RWPE2 (cell line): ENCODE measurements at regions not wholly inside any gene's neighbourhood (a gene's known extent, or its start where the extent isn't known, plus 50 kb on each side); places are given as distances from the start of the nearest gene placed in this dataset.

ENCODE experiments used
- ATAC-seq: fragments of 200-7000 bp; cut with Tn5 transposase; 3 replicates; pipeline ENCODE4 v1.9.1; 2021; ENCODE audit warnings: low read depth
- DNase-seq: peaks from one replicate; pipeline ENCODE4 v3.0.0-alpha.2; 2020; ENCODE audit warnings: low spot score
- H3K27ac ChIP-seq: fragments of 450-650 bp; 2 replicates; pipeline ENCODE4 v1.5.1; 2017; ENCODE audit warnings: mild to moderate bottlenecking; ENCODE audit not compliant: poor library complexity, severe bottlenecking
- H3K27me3 ChIP-seq: fragments of 250-450 bp; sonication (Bioruptor Pico); 2 replicates; pipeline ENCODE4 v1.5.1; 2021; ENCODE audit warnings: mild to moderate bottlenecking, moderate library complexity; ENCODE audit not compliant: insufficient read depth, poor library complexity, severe bottlenecking
- H3K36me3 ChIP-seq: fragments of 250-450 bp; sonication (Bioruptor Pico); 2 replicates; pipeline ENCODE4 v1.5.1; 2020; ENCODE audit warnings: low read depth, mild to moderate bottlenecking, moderate library complexity
- H3K4me1 ChIP-seq: fragments of 250-450 bp; sonication (Bioruptor Pico); 2 replicates; pipeline ENCODE4 v1.5.1; 2021; ENCODE audit warnings: mild to moderate bottlenecking, moderate library complexity; ENCODE audit not compliant: insufficient read depth, poor library complexity, severe bottlenecking
- H3K4me3 ChIP-seq: fragments of 250-450 bp; sonication (Bioruptor Pico); 2 replicates; pipeline ENCODE4 v1.5.1; 2021; ENCODE audit warnings: mild to moderate bottlenecking, moderate library complexity; ENCODE audit not compliant: severe bottlenecking
- H3K9me3 ChIP-seq: fragments of 250-450 bp; sonication (Bioruptor Pico); 2 replicates; pipeline ENCODE4 v1.5.1; 2021; ENCODE audit warnings: mild to moderate bottlenecking, moderate library complexity; ENCODE audit not compliant: severe bottlenecking
- CTCF ChIP-seq: fragments of 450-650 bp; IDR thresholded peaks from one replicate; pipeline ENCODE4 v1.5.1; 2017; ENCODE audit warnings: mild to moderate bottlenecking, moderate library complexity; ENCODE audit not compliant: poor library complexity, severe bottlenecking

GRCh38 chr3:76969996-76970615 lies 69.8 kb upstream of the ROBO2 start:
- H3K27ac ChIP-seq: no peak overlapping the region
- no peak for ATAC-seq
- H3K4me3 ChIP-seq: no peak overlapping the region
- no peaks in the 10 kb centered on the region for H3K9me3 ChIP-seq
- no peaks in the 10 kb centered on the region for H3K27me3 ChIP-seq
- H3K36me3 ChIP-seq: no peaks in the 10 kb centered on the region
- TF ChIP-seq CTCF: no peak
- H3K4me1 ChIP-seq: no peaks in the 10 kb centered on the region
- DNase-seq: no peak

DNA sequence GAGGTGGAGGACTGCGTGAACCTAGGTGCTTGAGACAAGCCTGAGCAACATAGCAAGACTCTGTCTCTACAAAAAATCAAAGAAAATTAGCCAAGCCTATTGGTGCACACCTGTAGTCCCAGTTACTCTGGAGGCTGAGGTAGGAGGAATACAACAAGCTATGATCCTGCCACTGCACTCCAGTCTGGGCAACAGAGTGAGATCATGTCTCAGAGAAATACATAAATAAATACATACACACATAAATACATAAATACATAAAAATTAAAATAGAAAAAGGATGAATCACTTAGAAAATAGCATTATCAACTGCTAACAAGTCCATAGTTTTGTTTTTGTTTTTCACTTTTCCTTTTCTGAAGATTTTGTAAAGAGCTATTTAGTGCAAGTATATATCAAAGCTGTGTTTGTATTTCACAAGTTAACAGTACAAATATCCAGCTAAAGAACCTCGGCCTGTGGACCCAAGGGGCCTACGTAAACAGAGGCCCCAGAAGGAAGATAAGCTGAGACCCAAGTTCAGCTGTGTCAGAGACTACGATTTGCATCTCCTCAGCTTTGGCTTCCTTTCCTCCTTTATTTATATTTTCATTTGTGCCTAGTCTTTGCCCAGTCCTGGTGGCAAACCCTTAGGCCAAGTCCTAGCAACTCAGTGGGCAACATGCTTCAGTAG lies 67.1 kb upstream of the ROBO2 start:
- no peaks in the 10 kb centered on the region for H3K36me3 ChIP-seq
- no peak for ATAC-seq
- H3K4me3 ChIP-seq: no peak overlapping the region
- no peak overlapping the region for H3K27ac ChIP-seq
- no peaks in the 10 kb centered on the region for H3K9me3 ChIP-seq
- TF ChIP-seq CTCF: no peak
- no peaks in the 10 kb centered on the region for H3K27me3 ChIP-seq
- no peaks in the 10 kb centered on the region for H3K4me1 ChIP-seq
- DNase-seq: no peak

GRCh38 chr3:76976996-76977395 lies 62.9 kb upstream of the ROBO2 start:
- Histone ChIP-seq H3K4me3 (no peak overlapping the region), H3K9me3 (no peaks in the 10 kb centered on the region), H3K36me3 (no peaks in the 10 kb centered on the region), H3K27me3 (no peaks in the 10 kb centered on the region), H3K4me1 (no peaks in the 10 kb centered on the region), H3K27ac (no peak overlapping the region)
- no peak for ATAC-seq
- no peak for TF ChIP-seq CTCF
- DNase-seq: no peak

DNA sequence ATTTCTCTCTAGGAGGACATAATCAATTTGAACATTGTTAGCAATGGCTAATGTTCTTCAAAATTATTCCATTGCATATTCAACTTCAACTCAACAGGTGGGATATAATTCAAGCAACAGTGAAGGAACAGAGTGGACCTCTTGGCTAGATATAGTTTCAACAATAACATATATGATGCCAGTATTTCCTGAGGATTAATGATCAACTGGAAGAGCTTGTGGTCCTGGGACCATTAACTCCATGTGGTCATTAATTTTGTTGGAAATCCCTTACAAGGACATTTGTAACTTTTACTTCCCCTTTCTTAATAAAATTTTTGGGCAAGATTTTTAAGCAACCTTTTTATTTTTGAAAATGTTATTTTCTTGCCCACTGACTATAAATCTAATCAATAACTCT lies 54.3 kb upstream of the ROBO2 start:
- no peak for TF ChIP-seq CTCF
- Histone ChIP-seq H3K27me3 (no peaks in the 10 kb centered on the region), H3K27ac (no peak overlapping the region), H3K4me3 (no peak overlapping the region), H3K9me3 (no peaks in the 10 kb centered on the region), H3K36me3 (no peaks in the 10 kb centered on the region), H3K4me1 (no peaks in the 10 kb centered on the region)
- no peak for ATAC-seq
- DNase-seq: no peak

DNA sequence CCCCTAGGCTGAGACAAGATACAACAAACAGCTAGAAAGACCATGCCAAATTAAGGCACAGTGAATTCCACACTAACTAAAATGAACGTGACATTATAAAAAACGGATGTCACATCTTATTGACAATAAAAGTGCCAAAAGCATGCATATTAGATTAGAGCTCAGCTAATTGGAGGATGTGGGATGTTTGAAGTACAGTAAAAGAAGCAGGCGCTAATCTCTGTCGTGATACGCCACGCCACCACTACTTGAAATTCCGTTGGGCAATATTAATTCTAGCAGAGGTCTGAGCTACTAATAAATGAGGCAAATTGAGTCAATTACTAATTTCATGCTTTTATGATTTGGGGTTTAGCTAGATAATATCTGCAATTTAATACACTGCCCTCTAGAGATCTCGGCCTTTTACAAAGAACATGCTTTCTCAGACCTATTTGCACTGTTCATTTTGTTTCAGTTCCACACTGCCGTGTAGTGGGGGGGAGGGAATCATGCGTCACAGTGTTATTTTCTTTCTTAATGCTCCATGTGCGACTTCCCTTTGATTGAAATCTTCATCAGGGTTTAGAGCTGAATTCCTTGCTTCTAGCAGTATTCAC lies 52.9 kb upstream of the ROBO2 start:
- H3K36me3 ChIP-seq: no peaks in the 10 kb centered on the region
- TF ChIP-seq CTCF: no peak
- no peaks in the 10 kb centered on the region for H3K9me3 ChIP-seq
- H3K27me3 ChIP-seq: no peaks in the 10 kb centered on the region
- no peak for DNase-seq
- H3K4me3 ChIP-seq: no peak overlapping the region
- H3K4me1 ChIP-seq: peaks cover 8% of the 10 kb centered on the region
- no peak overlapping the region for H3K27ac ChIP-seq
- ATAC-seq: no peak
